ENCODE measurements at regions not wholly inside any gene's neighbourhood (a gene's known extent, or its start where the extent isn't known, plus 50 kb on each side); places are given as distances from the start of the nearest gene placed in this dataset.

DNA sequence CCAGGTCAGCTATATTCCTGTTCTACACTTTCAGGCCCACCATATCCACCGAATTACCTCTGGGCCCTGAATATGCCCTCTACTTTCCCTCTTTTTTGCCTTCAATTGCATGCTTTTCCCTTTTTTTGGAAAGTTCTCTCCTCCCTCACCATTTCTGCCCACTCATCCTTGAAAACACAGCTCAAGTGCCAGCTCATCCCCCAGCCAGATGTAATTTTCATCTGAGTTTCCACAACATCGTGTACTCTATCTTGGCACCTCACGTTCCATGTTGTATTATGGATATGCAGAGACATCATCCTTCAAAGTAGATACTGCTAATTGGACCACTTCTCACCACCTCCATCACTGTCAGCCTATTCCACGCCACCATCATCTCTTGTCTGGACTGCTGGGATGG lies 129.8 kb upstream of the HSD17B12 start:
- TF ChIP-seq FOXP2 (optimal IDR thresholded peaks at IDR 0.05; ENCODE audit: borderline replicate concordance, extremely low read depth, extremely low read length, insufficient read depth) (no peak), TAF1 (IDR thresholded peaks at IDR 0.05; ENCODE audit: borderline replicate concordance, insufficient read depth, low read length) (no peak), SIN3A (IDR thresholded peaks at IDR 0.05; ENCODE audit: borderline replicate concordance, insufficient read depth, low read length) (no peak)
- TF ChIP-seq, protein P1, sequence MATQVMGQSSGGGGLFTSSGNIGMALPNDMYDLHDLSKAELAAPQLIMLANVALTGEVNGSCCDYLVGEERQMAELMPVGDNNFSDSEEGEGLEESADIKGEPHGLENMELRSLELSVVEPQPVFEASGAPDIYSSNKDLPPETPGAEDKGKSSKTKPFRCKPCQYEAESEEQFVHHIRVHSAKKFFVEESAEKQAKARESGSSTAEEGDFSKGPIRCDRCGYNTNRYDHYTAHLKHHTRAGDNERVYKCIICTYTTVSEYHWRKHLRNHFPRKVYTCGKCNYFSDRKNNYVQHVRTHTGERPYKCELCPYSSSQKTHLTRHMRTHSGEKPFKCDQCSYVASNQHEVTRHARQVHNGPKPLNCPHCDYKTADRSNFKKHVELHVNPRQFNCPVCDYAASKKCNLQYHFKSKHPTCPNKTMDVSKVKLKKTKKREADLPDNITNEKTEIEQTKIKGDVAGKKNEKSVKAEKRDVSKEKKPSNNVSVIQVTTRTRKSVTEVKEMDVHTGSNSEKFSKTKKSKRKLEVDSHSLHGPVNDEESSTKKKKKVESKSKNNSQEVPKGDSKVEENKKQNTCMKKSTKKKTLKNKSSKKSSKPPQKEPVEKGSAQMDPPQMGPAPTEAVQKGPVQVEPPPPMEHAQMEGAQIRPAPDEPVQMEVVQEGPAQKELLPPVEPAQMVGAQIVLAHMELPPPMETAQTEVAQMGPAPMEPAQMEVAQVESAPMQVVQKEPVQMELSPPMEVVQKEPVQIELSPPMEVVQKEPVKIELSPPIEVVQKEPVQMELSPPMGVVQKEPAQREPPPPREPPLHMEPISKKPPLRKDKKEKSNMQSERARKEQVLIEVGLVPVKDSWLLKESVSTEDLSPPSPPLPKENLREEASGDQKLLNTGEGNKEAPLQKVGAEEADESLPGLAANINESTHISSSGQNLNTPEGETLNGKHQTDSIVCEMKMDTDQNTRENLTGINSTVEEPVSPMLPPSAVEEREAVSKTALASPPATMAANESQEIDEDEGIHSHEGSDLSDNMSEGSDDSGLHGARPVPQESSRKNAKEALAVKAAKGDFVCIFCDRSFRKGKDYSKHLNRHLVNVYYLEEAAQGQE (IDR thresholded peaks at IDR 0.05; ENCODE audit: insufficient read depth in 1 of 2, low read depth in 2 of 2, low read length in 2 of 2): no peak
